ENCODE measurements at regions not wholly inside any gene's neighbourhood (a gene's known extent, or its start where the extent isn't known, plus 50 kb on each side); places are given as distances from the start of the nearest gene placed in this dataset.
"Not testable (repeated sequence)": the region's sequence is repeated elsewhere in the genome, so short reads cannot be mapped to it uniquely, and the experiment has no call there.

- intact Hi-C loops (cut with DNase I) = no loop called here
- no peak for ATAC-seq
Observed at GRCh38 chrY:19549671-19550466, 194.7 kb downstream of the KDM5D start.

GRCh38 chrY:19541475-19542306 lies 202.8 kb downstream of the KDM5D start:
- DNase-seq (ENCODE audit: missing footprints) (no peak), ATAC-seq (no peak)
- intact Hi-C loops (cut with DNase I) = no loop called here

More at GRCh38 chrY:19549671-19550466, 194.7 kb downstream of the KDM5D start:
- DNase-seq (ENCODE audit: missing footprints) = peak; percentile 31

GRCh38 chrY:19535697-19536096 lies 208.8 kb downstream of the KDM5D start:
- intact Hi-C loops (cut with DNase I); ATAC-seq; DNase-seq (ENCODE audit: missing footprints): not testable (repeated sequence)

GRCh38 chrY:19521976-19522375 lies 222.6 kb downstream of the KDM5D start:
- no peak for ATAC-seq
- no peak for DNase-seq (ENCODE audit: missing footprints)
- intact Hi-C loops (cut with DNase I) = no loop called here

- intact Hi-C loops (cut with DNase I) = no loop called here
- ATAC-seq (no peak), DNase-seq (ENCODE audit: missing footprints) (no peak)
Observed at GRCh38 chrY:19503092-19503449, 241.5 kb downstream of the KDM5D start.

GRCh38 chrY:19502169-19503091 lies 242.1 kb downstream of the KDM5D start:
- intact Hi-C loops (cut with DNase I) = no loop called here
- peak; percentile 61 for DNase-seq (ENCODE audit: missing footprints)
- no peak for ATAC-seq

GRCh38 chrY:19498556-19498955 lies 246.0 kb downstream of the KDM5D start:
- ATAC-seq (no peak), DNase-seq (ENCODE audit: missing footprints) (no peak)
- intact Hi-C loops (cut with DNase I) = no loop called here

- ATAC-seq = no peak
- no peak for DNase-seq (ENCODE audit: missing footprints)
- intact Hi-C loops (cut with DNase I) = no loop called here
Observed at GRCh38 chrY:19487494-19487893, 257.0 kb downstream of the KDM5D start.

- DNase-seq (ENCODE audit: missing footprints) (no peak), ATAC-seq (no peak)
- intact Hi-C loops (cut with DNase I) = no loop called here
Observed at GRCh38 chrY:19484997-19485396, 259.5 kb downstream of the KDM5D start.

- intact Hi-C loops (cut with DNase I) = no loop called here
- no peak for ATAC-seq
- DNase-seq (ENCODE audit: missing footprints) = no peak
Observed at GRCh38 chrY:19479141-19479540, 265.4 kb downstream of the KDM5D start.

GRCh38 chrY:19477959-19478358 lies 266.6 kb downstream of the KDM5D start:
- intact Hi-C loops (cut with DNase I) = no loop called here
- ATAC-seq (no peak), DNase-seq (ENCODE audit: missing footprints) (no peak)

GRCh38 chrY:19465809-19466208 lies 278.7 kb downstream of the KDM5D start:
- intact Hi-C loops (cut with DNase I) = no loop called here
- DNase-seq (ENCODE audit: missing footprints) (no peak), ATAC-seq (no peak)

- intact Hi-C loops (cut with DNase I) = no loop called here
- no peak for DNase-seq (ENCODE audit: missing footprints)
- no peak for ATAC-seq
Observed at GRCh38 chrY:19456855-19457448, 287.6 kb downstream of the KDM5D start.

GRCh38 chrY:19433059-19433458 lies 311.5 kb downstream of the KDM5D start:
- ATAC-seq (no peak), DNase-seq (ENCODE audit: missing footprints) (no peak)
- intact Hi-C loops (cut with DNase I) = no loop called here

GRCh38 chrY:19427736-19428518 lies 316.6 kb downstream of the KDM5D start:
- intact Hi-C loops (cut with DNase I) = no loop called here
- DNase-seq (ENCODE audit: missing footprints) = no peak
- no peak for ATAC-seq

GRCh38 chrY:19427191-19427590 lies 317.3 kb downstream of the KDM5D start:
- intact Hi-C loops (cut with DNase I); ATAC-seq; DNase-seq (ENCODE audit: missing footprints): not testable (repeated sequence)

- ATAC-seq = no peak
- intact Hi-C loops (cut with DNase I) = no loop called here
- no peak for DNase-seq (ENCODE audit: missing footprints)
Observed at GRCh38 chrY:19410980-19411766, 333.4 kb downstream of the KDM5D start.
